ENCODE measurements at regions not wholly inside any gene's neighbourhood (a gene's known extent, or its start where the extent isn't known, plus 50 kb on each side); places are given as distances from the start of the nearest gene placed in this dataset.

DNA sequence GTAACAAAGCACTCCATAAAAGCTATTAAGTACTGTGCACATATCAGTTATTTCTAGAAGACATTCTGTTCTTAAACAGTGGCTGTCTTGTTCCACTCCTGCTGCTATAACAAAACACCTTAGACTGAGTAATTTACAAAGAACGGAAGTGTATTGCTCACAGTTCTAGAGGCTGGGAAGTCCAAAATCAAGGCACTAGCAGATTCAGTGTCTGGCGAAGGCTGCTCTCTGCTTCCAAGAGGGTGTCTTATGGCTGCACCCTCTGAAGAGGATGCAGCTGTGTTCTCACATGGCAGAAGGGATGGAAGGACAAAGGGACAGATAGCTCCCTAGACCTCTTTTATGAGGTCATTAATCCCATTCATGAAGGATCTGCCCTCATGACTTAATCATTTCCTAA, 424.2 kb upstream of the ZMIZ1 start:
- TF ChIP-seq, protein P1, sequence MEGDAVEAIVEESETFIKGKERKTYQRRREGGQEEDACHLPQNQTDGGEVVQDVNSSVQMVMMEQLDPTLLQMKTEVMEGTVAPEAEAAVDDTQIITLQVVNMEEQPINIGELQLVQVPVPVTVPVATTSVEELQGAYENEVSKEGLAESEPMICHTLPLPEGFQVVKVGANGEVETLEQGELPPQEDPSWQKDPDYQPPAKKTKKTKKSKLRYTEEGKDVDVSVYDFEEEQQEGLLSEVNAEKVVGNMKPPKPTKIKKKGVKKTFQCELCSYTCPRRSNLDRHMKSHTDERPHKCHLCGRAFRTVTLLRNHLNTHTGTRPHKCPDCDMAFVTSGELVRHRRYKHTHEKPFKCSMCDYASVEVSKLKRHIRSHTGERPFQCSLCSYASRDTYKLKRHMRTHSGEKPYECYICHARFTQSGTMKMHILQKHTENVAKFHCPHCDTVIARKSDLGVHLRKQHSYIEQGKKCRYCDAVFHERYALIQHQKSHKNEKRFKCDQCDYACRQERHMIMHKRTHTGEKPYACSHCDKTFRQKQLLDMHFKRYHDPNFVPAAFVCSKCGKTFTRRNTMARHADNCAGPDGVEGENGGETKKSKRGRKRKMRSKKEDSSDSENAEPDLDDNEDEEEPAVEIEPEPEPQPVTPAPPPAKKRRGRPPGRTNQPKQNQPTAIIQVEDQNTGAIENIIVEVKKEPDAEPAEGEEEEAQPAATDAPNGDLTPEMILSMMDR (IDR thresholded peaks at IDR 0.05; ENCODE audit: low read depth, low read length, missing control alignments): no peak
- no peak for DNase-seq (ENCODE audit: low read depth)
- in situ Hi-C loops (cut with HindIII; ENCODE audit: low sequenced_read_pairs): no loop called here
- no peak overlapping the region for H3K4me3 ChIP-seq (ENCODE audit: low read depth, low read length)

DNA sequence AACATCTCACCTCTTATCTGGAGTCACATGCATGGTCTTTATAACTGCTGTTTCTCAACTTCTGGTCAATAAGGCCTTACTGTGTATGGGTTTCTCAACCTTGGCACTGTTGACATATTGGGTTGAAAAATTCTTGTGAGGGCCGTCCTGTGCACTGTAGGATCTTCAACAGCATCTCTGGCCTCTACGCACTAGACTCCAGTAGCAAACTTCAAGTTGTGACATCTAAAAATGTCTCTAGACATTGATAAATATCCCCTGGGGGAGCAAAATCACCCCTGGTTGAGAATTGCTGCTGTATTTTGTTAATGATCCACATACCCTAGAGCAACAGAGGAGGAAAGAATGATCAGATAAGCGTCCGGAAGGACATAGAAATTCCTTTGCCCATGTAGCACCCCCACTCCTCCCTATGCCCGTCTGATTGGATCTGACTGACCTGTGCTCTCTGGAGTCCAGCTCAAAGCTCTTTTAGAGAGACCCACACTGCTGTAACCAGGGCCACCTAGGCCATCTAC, 423.5 kb upstream of the ZMIZ1 start:
- no peak for DNase-seq (ENCODE audit: low read depth)
- TF ChIP-seq, protein P1 (IDR thresholded peaks at IDR 0.05; ENCODE audit: low read depth, low read length, missing control alignments): no peak
- no peak overlapping the region for H3K4me3 ChIP-seq (ENCODE audit: low read depth, low read length)
- in situ Hi-C loops (cut with HindIII; ENCODE audit: low sequenced_read_pairs): no loop called here

DNA sequence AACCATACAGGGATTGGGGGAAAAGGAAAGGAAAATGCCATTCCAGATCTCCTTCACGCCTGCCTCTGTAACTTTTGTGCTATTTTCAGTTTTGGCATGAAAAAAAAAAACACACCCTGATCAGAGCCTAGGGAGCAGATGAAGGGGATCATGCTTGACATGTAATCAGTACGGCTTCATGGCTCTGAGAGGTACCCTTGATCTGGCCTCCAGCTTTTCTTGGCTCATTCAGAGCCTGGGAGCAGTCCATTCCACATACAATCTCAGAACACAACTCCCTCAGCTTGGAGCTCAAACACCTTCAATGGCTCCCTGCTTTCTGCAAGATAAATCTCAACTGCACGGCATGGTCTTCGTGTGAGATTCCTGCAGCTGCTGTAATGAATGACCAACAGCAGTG, 422.8 kb upstream of the ZMIZ1 start:
- no peak for DNase-seq (ENCODE audit: low read depth)
- in situ Hi-C loops (cut with HindIII; ENCODE audit: low sequenced_read_pairs): no loop called here
- no peak overlapping the region for H3K4me3 ChIP-seq (ENCODE audit: low read depth, low read length)
- TF ChIP-seq, protein P1 (IDR thresholded peaks at IDR 0.05; ENCODE audit: low read depth, low read length, missing control alignments): no peak

DNA sequence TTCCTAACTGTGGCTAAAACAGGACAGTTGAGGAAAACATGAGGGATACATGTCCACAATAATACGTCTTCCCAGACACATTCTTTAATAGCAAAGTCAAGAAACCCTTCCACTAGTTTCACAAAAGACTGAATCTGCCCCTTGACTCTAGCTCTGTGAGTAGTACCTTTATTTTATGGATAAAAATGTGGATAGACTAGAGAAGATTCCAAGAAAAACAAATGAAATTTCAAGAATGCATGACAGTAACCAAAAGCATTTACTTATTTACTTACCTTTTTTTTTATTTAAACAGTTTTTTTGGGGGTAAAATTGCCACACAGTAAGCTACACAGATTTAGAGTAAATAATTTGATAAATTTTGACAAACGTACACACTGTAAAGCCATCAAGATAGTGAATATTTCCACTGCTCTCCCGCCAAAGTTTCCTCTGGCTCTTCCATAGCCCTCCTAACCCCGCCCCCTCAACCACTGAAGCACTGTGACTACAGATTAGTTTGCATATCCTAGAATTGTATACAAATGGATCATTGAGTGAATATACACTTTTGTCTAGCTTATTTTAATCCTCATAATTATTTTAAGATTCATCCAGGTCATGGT, 420.4 kb upstream of the ZMIZ1 start:
- in situ Hi-C loops (cut with HindIII; ENCODE audit: low sequenced_read_pairs): no loop called here
- TF ChIP-seq, protein P1 (IDR thresholded peaks at IDR 0.05; ENCODE audit: low read depth, low read length, missing control alignments): no peak
- peak; percentile 58 for DNase-seq (ENCODE audit: low read depth)
- H3K4me3 ChIP-seq (ENCODE audit: low read depth, low read length): no peak overlapping the region

DNA sequence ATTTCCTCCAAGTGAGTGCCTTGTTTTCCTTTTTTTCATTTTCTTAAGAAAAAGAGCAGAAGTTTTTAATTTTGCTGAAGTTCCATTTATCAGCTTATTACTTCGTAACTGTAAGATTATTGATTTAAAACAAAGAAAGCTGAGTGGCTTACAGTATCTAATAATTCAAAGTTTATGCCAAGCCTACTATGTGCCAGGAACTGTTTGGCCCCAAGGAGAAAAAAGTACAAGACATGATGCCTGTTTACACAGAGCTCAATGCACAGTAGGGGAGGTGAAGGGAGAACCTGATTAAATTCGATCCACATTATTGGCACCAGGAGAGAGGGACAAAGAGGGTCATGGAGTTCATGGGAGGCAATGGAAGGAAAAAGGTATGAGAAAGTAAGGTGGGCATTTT, 419.3 kb upstream of the ZMIZ1 start:
- H3K4me3 ChIP-seq (ENCODE audit: low read depth, low read length): no peak overlapping the region
- in situ Hi-C loops (cut with HindIII; ENCODE audit: low sequenced_read_pairs): no loop called here
- DNase-seq (ENCODE audit: low read depth): no peak
- TF ChIP-seq, protein P1 (IDR thresholded peaks at IDR 0.05; ENCODE audit: low read depth, low read length, missing control alignments): no peak

DNA sequence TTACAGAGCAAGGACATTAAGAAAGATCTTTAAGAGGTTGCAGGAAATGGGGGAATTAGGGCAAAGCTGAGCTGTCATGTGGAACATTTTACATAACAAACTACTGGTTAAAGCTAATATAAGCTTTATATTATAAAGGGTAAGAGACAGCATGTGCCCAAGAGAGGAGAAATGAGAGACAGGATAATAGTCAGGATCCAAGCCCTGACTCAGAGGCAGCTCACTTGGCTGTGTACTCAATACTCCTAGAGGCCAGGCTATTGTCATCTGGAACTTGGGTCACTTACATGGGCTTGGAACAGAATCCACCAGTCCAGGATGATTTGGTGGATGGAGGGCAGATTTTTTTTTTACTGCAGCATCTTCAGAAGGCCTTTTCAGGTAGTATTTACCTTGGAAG, 418.6 kb upstream of the ZMIZ1 start:
- DNase-seq (ENCODE audit: low read depth): no peak
- TF ChIP-seq, protein P1 (IDR thresholded peaks at IDR 0.05; ENCODE audit: low read depth, low read length, missing control alignments): no peak
- no peak overlapping the region for H3K4me3 ChIP-seq (ENCODE audit: low read depth, low read length)
- in situ Hi-C loops (cut with HindIII; ENCODE audit: low sequenced_read_pairs): loop anchor here (5.0 kb wide), 1 partner anchor 58 kb away; no protein-coding TSS in a partner anchor
